ENCODE measurements at regions not wholly inside any gene's neighbourhood (a gene's known extent, or its start where the extent isn't known, plus 50 kb on each side); places are given as distances from the start of the nearest gene placed in this dataset.

DNA sequence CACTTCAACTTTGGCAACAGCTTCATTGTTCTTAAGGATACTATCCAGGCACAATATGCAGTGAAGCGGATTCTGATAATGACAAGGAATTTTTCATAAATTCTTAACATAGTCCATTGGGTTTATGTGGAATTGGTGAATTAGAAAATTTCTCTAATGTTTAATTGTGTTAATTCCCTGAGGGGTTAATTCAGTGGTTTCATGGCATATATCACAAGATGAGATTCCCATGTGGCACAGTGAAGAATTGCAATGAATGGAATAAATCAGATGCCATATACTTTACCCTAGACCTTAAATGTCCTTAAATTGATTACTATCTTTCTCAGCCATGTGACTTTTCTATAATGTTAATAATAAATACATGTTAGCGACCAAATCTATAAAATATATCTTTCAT lies 1244.1 kb downstream of the ROBO2 start:
- no peaks in the 10 kb centered on the region for H3K27me3 ChIP-seq (replicated peaks; ENCODE audit: insufficient read depth)
- H3K4me3 ChIP-seq: no peak overlapping the region
- no peaks in the 10 kb centered on the region for H3K9me3 ChIP-seq (ENCODE audit: low read depth)
- 72 to 73% methylated on average over 2 of the region's 2 CpGs for WGBS, 2 experiments (ENCODE audit: low coverage in 1 of 2, low lambda C conversion rate in 2 of 2, missing lambda C conversion rate in 2 of 2)
- DNase-seq: no peak
- peaks cover 16% of the 10 kb centered on the region; the same call in 1 of the 2 replicates for H3K4me1 ChIP-seq (ENCODE audit: insufficient read depth)
- no peak overlapping the region for H3K9ac ChIP-seq
- H3F3A ChIP-seq (ENCODE audit: insufficient read depth): no peaks in the 10 kb centered on the region
- H3K4me2 ChIP-seq (ENCODE audit: unreplicated experiment): no peak overlapping the region
- in situ Hi-C loops (cut with MboI): no loop called here
- H3K27ac ChIP-seq: no peak overlapping the region
- no peak overlapping the region for H2AFZ ChIP-seq
- no peak for TF ChIP-seq EZH2phosphoT487 (IDR thresholded peaks at IDR 0.05; ENCODE audit: insufficient read depth, low read depth)
- TF ChIP-seq EZH2 (IDR thresholded peaks at IDR 0.05; ENCODE audit: insufficient read depth, poor library complexity, severe bottlenecking): no peak
- H3K9me2 ChIP-seq (ENCODE audit: insufficient read depth): 0 out of 2 replicates have a peak, but pooled peaks cover 4% of the 10 kb centered on the region
- no peaks in the 10 kb centered on the region for H3K36me3 ChIP-seq (ENCODE audit: low read depth)
- no peaks in the 10 kb centered on the region for H3K79me2 ChIP-seq (ENCODE audit: insufficient read depth)
- no peaks in the 10 kb centered on the region for H4K20me1 ChIP-seq (ENCODE audit: insufficient read depth)

- in situ Hi-C loops (cut with MboI): no loop called here
- no peaks in the 10 kb centered on the region for H3F3A ChIP-seq (ENCODE audit: insufficient read depth)
- TF ChIP-seq EZH2 (IDR thresholded peaks at IDR 0.05; ENCODE audit: insufficient read depth, poor library complexity, severe bottlenecking): no peak
- TF ChIP-seq EZH2phosphoT487 (IDR thresholded peaks at IDR 0.05; ENCODE audit: insufficient read depth, low read depth): no peak
Observed at GRCh38 chr3:78285032-78285728, 1245.3 kb downstream of the ROBO2 start.

GRCh38 chr3:78287085-78287484 lies 1247.2 kb downstream of the ROBO2 start:
- Histone ChIP-seq H3K4me2 (ENCODE audit: unreplicated experiment) (no peak overlapping the region), H3F3A (ENCODE audit: insufficient read depth) (no peaks in the 10 kb centered on the region), H3K27me3 (replicated peaks; ENCODE audit: insufficient read depth) (no peaks in the 10 kb centered on the region), H2AFZ (no peak overlapping the region), H3K9ac (no peak overlapping the region), H3K27ac (no peak overlapping the region), H3K4me1 (ENCODE audit: insufficient read depth) (peaks cover 16% of the 10 kb centered on the region; the same call in 1 of the 2 replicates), H3K79me2 (ENCODE audit: insufficient read depth) (no peaks in the 10 kb centered on the region), H3K36me3 (ENCODE audit: low read depth) (no peaks in the 10 kb centered on the region), H4K20me1 (ENCODE audit: insufficient read depth) (no peaks in the 10 kb centered on the region), H3K9me2 (ENCODE audit: insufficient read depth) (0 out of 2 replicates have a peak, but pooled peaks cover 4% of the 10 kb centered on the region), H3K4me3 (no peak overlapping the region), H3K9me3 (ENCODE audit: low read depth) (no peaks in the 10 kb centered on the region)
- peak; percentile 9 for DNase-seq
- TF ChIP-seq EZH2phosphoT487 (IDR thresholded peaks at IDR 0.05; ENCODE audit: insufficient read depth, low read depth) (no peak), EZH2 (IDR thresholded peaks at IDR 0.05; ENCODE audit: insufficient read depth, poor library complexity, severe bottlenecking) (no peak)
- in situ Hi-C loops (cut with MboI): no loop called here

More at GRCh38 chr3:78285032-78285728, 1245.3 kb downstream of the ROBO2 start:
- H3K36me3 ChIP-seq (ENCODE audit: low read depth): no peaks in the 10 kb centered on the region
- no peaks in the 10 kb centered on the region for H3K27me3 ChIP-seq (replicated peaks; ENCODE audit: insufficient read depth)
- no peak for DNase-seq
- H3K9ac ChIP-seq: no peak overlapping the region
- no peaks in the 10 kb centered on the region for H4K20me1 ChIP-seq (ENCODE audit: insufficient read depth)
- no peak overlapping the region for H3K4me3 ChIP-seq
- no peaks in the 10 kb centered on the region for H3K79me2 ChIP-seq (ENCODE audit: insufficient read depth)
- no peaks in the 10 kb centered on the region for H3K9me3 ChIP-seq (ENCODE audit: low read depth)
- no peak overlapping the region for H3K4me2 ChIP-seq (ENCODE audit: unreplicated experiment)
- 0 out of 2 replicates have a peak, but pooled peaks cover 4% of the 10 kb centered on the region for H3K9me2 ChIP-seq (ENCODE audit: insufficient read depth)
- no peak overlapping the region for H2AFZ ChIP-seq
- H3K27ac ChIP-seq: no peak overlapping the region
- peaks cover 16% of the 10 kb centered on the region; the same call in 1 of the 2 replicates for H3K4me1 ChIP-seq (ENCODE audit: insufficient read depth)
- WGBS, 2 experiments (ENCODE audit: low coverage in 1 of 2, low lambda C conversion rate in 2 of 2, missing lambda C conversion rate in 2 of 2): 79 to 80% methylated on average over 6 of the region's 6 CpGs

- no peaks in the 10 kb centered on the region for H3K9me3 ChIP-seq (ENCODE audit: low read depth)
Observed at GRCh38 chr3:78293284-78293683, 1253.4 kb downstream of the ROBO2 start.

More at GRCh38 chr3:78293284-78293683, 1253.4 kb downstream of the ROBO2 start:
- Histone ChIP-seq H3K27ac (no peak overlapping the region), H3K36me3 (ENCODE audit: low read depth) (no peaks in the 10 kb centered on the region), H3F3A (ENCODE audit: insufficient read depth) (no peaks in the 10 kb centered on the region), H3K4me1 (ENCODE audit: insufficient read depth) (no peaks in the 10 kb centered on the region), H3K27me3 (replicated peaks; ENCODE audit: insufficient read depth) (no peaks in the 10 kb centered on the region; the same call in 1 of the 2 replicates), H3K9me2 (ENCODE audit: insufficient read depth) (no peaks in the 10 kb centered on the region), H4K20me1 (ENCODE audit: insufficient read depth) (no peaks in the 10 kb centered on the region), H2AFZ (no peak overlapping the region), H3K79me2 (ENCODE audit: insufficient read depth) (no peaks in the 10 kb centered on the region), H3K9ac (no peak overlapping the region), H3K4me3 (no peak overlapping the region), H3K4me2 (ENCODE audit: unreplicated experiment) (no peak overlapping the region)
- WGBS, 2 experiments (ENCODE audit: low coverage in 1 of 2, low lambda C conversion rate in 2 of 2, missing lambda C conversion rate in 2 of 2): 37 to 40% methylated on average over 3 of the region's 3 CpGs
- TF ChIP-seq EZH2phosphoT487 (IDR thresholded peaks at IDR 0.05; ENCODE audit: insufficient read depth, low read depth): no peak
- no peak for DNase-seq
- in situ Hi-C loops (cut with MboI): no loop called here

All from GM23248 (cell line).